ENCODE measurements at regions not wholly inside any gene's neighbourhood (a gene's known extent, or its start where the extent isn't known, plus 50 kb on each side); places are given as distances from the start of the nearest gene placed in this dataset.

GRCh38 chr1:97980530-97980929 is 59.7 kb upstream of the DPYD start:
- no peak for DNase-seq (ENCODE audit: low read depth in 2 of 2)

- no peak for DNase-seq (ENCODE audit: low read depth in 2 of 2)
These were observed 56.0 kb upstream of the DPYD start for GRCh38 chr1:97976801-97977200.
